ENCODE measurements at regions not wholly inside any gene's neighbourhood (a gene's known extent, or its start where the extent isn't known, plus 50 kb on each side); places are given as distances from the start of the nearest gene placed in this dataset.
A peak's percentile ranks its signal among the peaks of the same experiment; 100 is the strongest.

- peaks cover 0 to 39% (median 9%) of the 10 kb centered on the region in 6 donors for H3K4me1 ChIP-seq
- no peak overlapping the region for H3K4me3 ChIP-seq
- H3K27me3 ChIP-seq (replicated peaks in 1 of 7): no peaks in the 10 kb centered on the region
- DNase-seq: no peak
- peaks cover 0 to 27% (median 7%) of the 10 kb centered on the region in 8 donors for H3K9me3 ChIP-seq
- intact Hi-C loops (cut with DNase I; ENCODE audit: low total_unique reads): no loop called here
- no peak for TF ChIP-seq POLR2AphosphoS5 (IDR thresholded peaks at IDR 0.05)
- no peak for TF ChIP-seq POLR2A (IDR thresholded peaks at IDR 0.05)
- TF ChIP-seq CTCF (IDR thresholded peaks at IDR 0.05 in 8 of 11, conservative IDR thresholded peaks at IDR 0.05 in 3 of 11): no peak
- H3K36me3 ChIP-seq: no peaks in the 10 kb centered on the region
- 89 to 92% (median 91%) methylated on average over 3 of the region's 3 CpGs for WGBS, 5 donors
- peak overlapping the region in 1 of 8 donors; percentile 21 for H3K27ac ChIP-seq
These were observed 92.7 kb upstream of the RESF1 start for GRCh38 chr12:31866523-31866922.

GRCh38 chr12:31865023-31865422 lies 94.2 kb upstream of the RESF1 start:
- no peak for DNase-seq
- H3K36me3 ChIP-seq: no peaks in the 10 kb centered on the region
- TF ChIP-seq POLR2AphosphoS5 (IDR thresholded peaks at IDR 0.05) (no peak), CTCF (IDR thresholded peaks at IDR 0.05 in 8 of 11, conservative IDR thresholded peaks at IDR 0.05 in 3 of 11) (no peak), POLR2A (IDR thresholded peaks at IDR 0.05) (no peak)
- 66 to 95% (median 71%) methylated on average over 2 of the region's 2 CpGs for WGBS, 5 donors
- H3K27me3 ChIP-seq (replicated peaks in 1 of 7): no peaks in the 10 kb centered on the region
- peaks cover 0 to 22% (median 5%) of the 10 kb centered on the region in 8 donors for H3K9me3 ChIP-seq
- intact Hi-C loops (cut with DNase I; ENCODE audit: low total_unique reads): no loop called here
- H3K27ac ChIP-seq: no peak overlapping the region
- peaks cover 0 to 40% (median 9%) of the 10 kb centered on the region in 6 donors for H3K4me1 ChIP-seq
- H3K4me3 ChIP-seq: no peak overlapping the region

- Histone ChIP-seq H3K27me3 (replicated peaks in 1 of 7) (no peaks in the 10 kb centered on the region), H3K36me3 (no peaks in the 10 kb centered on the region), H3K4me3 (no peak overlapping the region), H3K4me1 (peaks cover 0 to 16% (median 0%) of the 10 kb centered on the region in 6 donors), H3K27ac (no peak overlapping the region), H3K9me3 (peaks cover 0 to 44% (median 3%) of the 10 kb centered on the region in 8 donors)
- no peak for DNase-seq
- intact Hi-C loops (cut with DNase I; ENCODE audit: low total_unique reads): no loop called here
- WGBS, 5 donors: 68 to 93% (median 71%) methylated on average over 2 of the region's 2 CpGs
- TF ChIP-seq POLR2A (IDR thresholded peaks at IDR 0.05) (no peak), CTCF (IDR thresholded peaks at IDR 0.05 in 8 of 11, conservative IDR thresholded peaks at IDR 0.05 in 3 of 11) (no peak), POLR2AphosphoS5 (IDR thresholded peaks at IDR 0.05) (no peak)
These were observed 97.9 kb upstream of the RESF1 start for GRCh38 chr12:31861360-31861759.

- Histone ChIP-seq H3K36me3 (no peaks in the 10 kb centered on the region), H3K9me3 (peaks cover 0 to 37% (median 0%) of the 10 kb centered on the region in 8 donors), H3K4me1 (peaks cover 0 to 15% (median 0%) of the 10 kb centered on the region in 6 donors), H3K27me3 (replicated peaks in 1 of 7) (no peaks in the 10 kb centered on the region), H3K4me3 (no peak overlapping the region), H3K27ac (peak overlapping the region in 3 of 8 donors; percentile 33 to 80 (median 68))
- no peak for TF ChIP-seq CTCF (IDR thresholded peaks at IDR 0.05 in 8 of 11, conservative IDR thresholded peaks at IDR 0.05 in 3 of 11)
- TF ChIP-seq POLR2A (IDR thresholded peaks at IDR 0.05): no peak
- no peak for TF ChIP-seq POLR2AphosphoS5 (IDR thresholded peaks at IDR 0.05)
- 58 to 91% (median 74%) methylated on average over 4 of the region's 4 CpGs for WGBS, 5 donors
- intact Hi-C loops (cut with DNase I; ENCODE audit: low total_unique reads): no loop called here
- DNase-seq: no peak
These were observed 98.8 kb upstream of the RESF1 start for GRCh38 chr12:31860401-31860800.

Data from spleen (tissue), 11 donors.